ENCODE measurements at regions not wholly inside any gene's neighbourhood (a gene's known extent, or its start where the extent isn't known, plus 50 kb on each side); places are given as distances from the start of the nearest gene placed in this dataset.
A peak's percentile ranks its signal among the peaks of the same experiment; 100 is the strongest.

- DNase-seq, result no peak
These were observed 54.2 kb downstream of the S1PR1 start for GRCh38 chr1:101290922-101291561.

DNA sequence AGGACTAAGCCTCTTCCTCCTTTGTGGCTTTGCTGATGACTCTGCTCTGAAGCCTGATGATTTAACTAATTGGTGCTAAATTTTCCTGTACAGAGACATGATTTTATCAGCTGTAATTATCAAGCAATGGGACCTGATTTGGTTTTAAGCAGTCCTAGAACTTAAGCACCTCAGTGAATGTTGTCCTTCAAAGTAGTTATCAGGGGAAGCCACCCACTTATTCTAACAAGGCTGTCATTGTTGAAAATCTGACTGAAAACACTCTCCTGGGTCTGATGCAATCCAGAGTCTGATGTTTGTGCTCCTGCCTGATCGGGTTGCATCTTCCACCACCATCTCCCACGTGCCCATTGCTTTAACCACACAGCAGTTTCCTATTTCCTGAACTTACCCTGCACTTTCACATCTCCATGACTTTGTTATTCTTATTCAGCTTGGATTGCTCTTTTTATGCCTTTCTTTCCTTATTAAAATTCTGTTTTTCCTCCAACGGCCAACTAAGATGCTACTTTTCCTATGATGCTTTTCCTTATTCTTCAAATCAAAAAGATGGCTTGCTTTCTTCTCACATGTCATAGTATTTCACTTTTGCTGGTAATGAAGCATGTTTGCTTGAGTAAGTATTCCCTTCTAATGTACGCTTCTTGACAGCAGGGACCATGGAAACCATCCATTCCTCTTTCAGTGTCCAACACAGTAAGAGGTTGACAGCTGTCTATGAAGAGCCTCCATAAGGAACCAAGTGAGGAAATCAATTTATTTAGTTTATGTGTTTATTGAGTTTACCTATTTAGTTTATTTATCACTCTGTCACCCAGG is 55.0 kb downstream of the S1PR1 start:
- peak; percentile 19 for DNase-seq

GRCh38 chr1:101293461-101294051 is 56.7 kb downstream of the S1PR1 start:
- DNase-seq, result no peak

- no peak for DNase-seq
These were observed 58.4 kb downstream of the S1PR1 start for GRCh38 chr1:101295209-101295608.

GRCh38 chr1:101298663-101299062 is 61.8 kb downstream of the S1PR1 start:
- no peak for DNase-seq

DNA sequence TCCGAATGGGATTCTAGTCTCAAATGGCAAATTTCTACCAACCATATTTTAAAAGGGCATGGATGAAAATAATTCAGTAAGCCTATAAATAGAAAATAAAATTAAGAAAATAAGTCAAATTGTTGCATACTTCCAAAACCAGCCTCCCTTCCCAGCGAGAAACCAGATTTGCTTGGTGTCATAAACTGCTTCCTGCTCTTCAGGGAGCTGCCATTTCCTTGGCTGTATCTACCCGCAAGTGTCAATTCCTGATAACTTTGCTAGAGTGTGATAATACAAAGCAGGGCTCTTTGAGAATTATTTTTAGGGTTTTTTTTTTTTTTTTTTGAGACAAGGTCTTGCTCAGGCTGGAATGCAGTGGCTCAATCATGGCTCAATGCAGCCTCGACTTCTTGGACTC is 62.3 kb downstream of the S1PR1 start:
- no peak for DNase-seq

DNA sequence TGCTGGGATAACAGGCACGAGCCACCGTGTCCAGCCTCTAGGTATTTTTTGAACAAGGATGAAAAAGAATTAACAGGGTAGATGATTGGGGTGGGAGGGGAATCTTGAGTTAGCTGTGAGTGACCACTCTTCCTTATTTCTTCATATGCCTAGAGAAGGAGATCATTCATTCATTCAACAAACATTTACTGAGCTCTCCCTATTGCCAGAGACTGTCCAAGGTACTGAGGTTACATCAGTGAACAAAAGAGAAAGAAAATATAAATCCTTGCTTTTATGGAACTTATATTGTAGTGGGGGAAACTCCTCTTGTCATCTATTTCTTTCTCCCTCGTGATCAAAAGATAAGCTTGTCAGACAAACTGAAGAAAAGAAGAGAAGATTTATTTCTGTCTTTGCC is 62.9 kb downstream of the S1PR1 start:
- no peak for DNase-seq

DNA sequence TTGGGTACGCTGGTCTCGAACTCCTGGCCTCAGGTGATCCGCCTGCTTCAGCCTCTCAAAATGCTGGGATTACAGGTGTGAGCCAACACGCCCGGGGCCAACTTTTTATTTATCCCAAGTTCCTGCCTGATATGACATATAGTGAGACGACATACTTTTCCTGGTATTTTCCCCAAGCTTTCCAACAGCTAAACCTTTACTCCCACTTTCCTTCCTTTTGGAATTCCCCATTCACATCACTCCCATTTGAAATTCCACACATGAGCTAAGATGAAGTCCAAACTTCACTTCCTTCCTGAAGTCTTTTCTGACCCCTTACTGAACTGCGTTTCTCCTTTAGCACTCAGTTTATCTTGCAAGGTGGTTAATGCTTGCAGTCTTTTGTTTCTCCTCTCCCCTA is 64.1 kb downstream of the S1PR1 start:
- no peak for DNase-seq

GRCh38 chr1:101301446-101302057 is 64.7 kb downstream of the S1PR1 start:
- no peak for DNase-seq

GRCh38 chr1:101302831-101303511 is 66.2 kb downstream of the S1PR1 start:
- no peak for DNase-seq

DNA sequence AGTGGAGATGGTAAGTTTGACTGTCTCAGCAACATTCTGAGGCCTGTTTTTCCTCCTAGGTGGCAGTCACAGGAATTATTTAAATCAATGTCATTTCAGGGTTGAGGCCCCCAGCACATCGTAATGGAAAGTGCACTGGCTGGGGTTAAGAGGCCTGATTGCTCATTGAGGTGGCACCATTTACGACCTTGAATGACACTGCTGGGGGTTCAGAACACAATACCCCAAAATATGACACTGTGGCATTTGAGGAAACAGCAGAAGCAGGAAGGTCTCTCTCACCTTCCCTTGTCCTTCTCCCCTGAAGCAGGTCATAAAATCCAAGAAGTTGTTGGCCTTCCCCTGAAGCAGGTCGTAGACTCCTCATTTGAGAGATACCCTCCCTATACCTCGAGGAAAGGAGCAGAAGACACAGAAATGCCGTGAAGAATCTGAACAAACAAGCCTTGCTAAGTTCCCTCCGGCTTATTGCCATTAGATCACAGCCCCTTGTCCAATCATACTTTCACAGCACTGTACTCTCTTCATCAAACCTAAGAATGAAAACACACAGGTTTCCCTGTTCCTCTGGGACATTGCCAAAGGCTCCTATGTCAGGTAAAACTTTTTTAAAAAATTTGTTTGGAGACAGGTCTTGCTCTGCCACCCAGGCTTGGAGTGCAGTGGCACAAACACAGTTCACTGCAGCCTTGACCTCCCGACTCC is 71.3 kb downstream of the S1PR1 start:
- no peak for DNase-seq

DNA sequence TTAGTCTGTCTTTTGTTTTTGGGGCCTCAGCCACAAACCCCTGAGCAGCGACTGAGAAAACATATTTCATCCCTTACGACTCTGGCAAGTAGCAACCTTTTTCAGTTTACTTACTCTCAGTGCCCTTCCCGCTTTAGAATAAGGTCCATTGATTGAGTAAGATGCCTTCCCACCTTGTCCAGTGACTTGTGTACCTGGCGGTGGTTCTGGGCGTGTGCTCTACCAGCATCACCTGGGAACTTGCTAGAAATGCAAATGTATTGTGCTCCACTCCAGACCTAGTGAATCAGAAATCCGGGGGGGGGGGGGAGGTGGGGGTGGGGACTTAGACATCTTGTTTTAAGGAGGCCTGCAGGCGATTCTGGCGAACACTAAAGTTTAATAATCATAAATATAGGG is 72.1 kb downstream of the S1PR1 start:
- DNase-seq, result no peak

DNA sequence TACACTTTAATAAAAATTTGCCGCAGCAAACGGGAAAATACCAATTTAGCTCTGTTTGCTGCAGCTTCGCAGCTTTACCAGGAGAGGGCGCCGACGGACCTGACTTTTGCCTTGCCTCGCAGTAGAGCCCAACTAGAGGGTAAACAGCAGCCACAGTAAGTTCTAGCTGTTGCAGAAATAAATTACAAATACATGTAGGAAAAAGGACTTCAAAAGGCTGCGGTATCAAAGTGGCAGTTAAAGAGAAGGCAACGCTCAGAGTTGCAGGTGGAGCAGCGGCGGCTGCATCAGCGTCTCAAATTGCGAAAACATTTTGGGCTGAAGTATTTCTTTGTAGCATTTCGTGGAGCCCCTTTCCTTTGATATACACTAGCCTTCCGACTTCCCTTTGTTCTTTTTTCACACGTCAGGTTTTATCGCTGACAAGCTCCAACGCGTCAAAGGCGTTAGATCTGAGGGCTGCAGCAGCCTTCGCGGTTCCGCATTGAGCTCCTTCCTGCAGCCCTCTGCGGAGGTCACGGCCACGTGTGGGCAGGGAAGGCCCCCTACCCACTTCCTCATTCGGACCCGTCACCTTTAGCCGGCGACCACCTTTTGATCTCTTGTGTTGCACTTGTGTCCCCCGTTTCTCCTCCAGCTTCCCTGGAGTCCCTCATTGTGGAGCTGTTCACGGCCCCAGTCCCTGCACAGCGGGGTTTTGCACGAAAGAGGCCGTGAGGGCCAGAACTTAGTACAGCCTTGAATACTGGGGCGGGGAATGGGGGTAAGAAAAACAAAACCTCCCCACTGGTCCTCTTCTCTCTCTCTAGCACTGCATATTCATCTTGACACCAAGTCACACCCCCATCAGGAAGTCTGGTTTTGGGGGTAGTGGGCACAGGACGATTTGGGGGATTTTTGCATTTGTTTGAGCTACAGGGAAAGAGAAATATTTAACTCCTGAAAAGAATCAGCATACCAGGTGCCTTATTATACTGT is 72.8 kb downstream of the S1PR1 start:
- DNase-seq, result peak; percentile 59

GRCh38 chr1:101310506-101310905 is 73.7 kb downstream of the S1PR1 start:
- no peak for DNase-seq

DNA sequence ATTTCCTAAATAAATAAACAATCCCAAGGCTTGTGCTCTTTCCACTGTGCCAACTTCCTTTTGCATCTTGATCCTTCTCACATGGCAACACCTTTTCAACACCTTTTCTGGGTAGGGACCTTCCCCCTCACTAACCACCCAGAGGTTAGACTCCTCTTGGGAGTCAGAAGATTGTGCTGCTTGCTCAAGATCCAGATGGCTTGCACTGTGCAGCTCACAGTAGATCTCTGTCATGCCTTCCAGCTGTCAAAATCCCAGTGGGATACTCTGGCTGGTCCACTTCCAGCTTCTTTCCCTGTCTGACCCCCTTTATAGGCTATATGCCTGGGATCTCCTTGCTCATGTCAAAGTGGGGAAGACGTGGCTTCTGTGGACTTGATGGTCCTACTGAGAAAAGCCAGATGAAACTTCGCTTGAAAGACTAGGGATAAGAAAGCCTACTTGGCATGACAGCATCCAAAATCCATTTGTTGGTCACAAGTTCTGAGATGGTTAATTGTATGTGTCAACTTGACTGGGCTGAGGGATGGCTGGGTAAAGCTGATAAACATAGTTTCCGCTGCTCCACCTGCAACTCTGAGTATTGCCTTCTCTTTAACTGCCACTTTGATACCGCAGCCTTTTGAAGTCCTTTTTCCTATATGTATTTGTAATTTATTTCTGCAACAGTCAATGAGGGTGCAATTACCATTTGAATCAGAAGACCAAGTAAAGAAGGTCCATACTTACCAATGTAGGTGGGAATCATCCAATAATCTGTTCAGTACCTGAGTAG is 74.5 kb downstream of the S1PR1 start:
- no peak for DNase-seq

GRCh38 chr1:101312147-101312546 is 75.3 kb downstream of the S1PR1 start:
- DNase-seq, result no peak

DNA sequence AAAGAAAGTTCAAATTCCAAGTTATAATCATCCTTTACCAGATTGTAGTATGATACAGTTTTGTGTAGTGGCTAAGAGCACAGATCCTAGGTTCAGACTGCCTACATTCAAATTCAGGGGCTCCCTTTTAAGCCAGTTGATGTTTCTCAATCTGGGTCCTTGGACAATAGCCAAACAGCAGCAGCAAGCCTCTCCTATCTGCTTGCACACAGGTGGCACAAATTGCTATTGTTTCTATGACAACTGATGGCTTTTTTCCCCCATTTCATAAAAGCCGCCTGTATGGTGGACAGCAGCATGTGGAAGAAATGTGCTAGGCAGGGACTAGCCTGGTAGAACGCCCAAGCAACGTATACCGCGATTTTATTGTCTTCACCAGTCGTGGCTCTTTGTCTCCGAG is 76.5 kb downstream of the S1PR1 start:
- no peak for DNase-seq

DNA sequence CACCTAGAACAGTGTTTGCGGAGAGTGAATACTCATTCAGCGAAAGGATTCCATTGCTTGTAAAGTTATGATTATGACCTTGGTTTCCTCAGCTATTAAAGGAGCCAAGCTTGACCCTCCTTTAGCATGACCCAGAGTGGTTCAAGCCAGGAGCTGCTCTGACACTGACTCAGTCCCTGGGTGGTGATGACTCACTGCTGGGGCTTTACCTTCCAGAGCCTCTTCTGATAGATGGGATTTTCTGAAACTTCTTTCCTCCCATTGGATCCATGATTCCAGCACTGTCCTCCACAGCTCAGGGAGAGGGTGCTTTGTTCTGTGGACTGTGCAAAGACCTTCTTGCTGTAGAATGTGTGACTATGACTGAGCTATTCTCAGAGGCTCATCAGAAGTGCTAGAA is 77.4 kb downstream of the S1PR1 start:
- no peak for DNase-seq

DNA sequence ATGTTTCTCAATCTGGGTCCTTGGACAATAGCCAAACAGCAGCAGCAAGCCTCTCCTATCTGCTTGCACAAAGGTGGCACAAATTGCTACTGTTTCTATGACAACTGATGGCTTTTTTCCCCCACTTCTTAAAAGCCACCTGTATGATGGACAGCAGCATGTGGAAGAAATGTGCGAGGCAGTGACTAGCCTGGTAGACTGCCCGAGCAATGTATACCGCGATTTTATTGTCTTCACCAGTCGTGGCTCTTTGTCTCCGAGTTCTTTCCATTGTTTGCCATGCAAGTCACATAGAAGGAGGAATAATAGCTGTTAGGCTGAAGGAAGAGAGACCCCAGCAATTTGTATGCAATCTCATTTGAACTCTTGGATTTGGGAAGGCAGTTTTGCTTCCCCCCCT is 79.4 kb downstream of the S1PR1 start:
- DNase-seq, result no peak

GRCh38 chr1:101316799-101317198 is 80.0 kb downstream of the S1PR1 start:
- no peak for DNase-seq
